Activated CD4-positive, alpha-beta T cell treated with anti-CD3 and anti-CD28 coated beads for 4 hours (primary cell): ENCODE measurements at regions not wholly inside any gene's neighbourhood (a gene's known extent, or its start where the extent isn't known, plus 50 kb on each side); places are given as distances from the start of the nearest gene placed in this dataset.
"Not testable (repeated sequence)": the region's sequence is repeated elsewhere in the genome, so short reads cannot be mapped to it uniquely, and the experiment has no call there.

Experiments
- DNase-seq, 2 donors: peaks; one replicate each; pipeline ENCODE4 v3.0.0-alpha.2; 2020

GRCh38 chr7:152501506-152501905, 65.7 kb upstream of the KMT2C start:
- no peak for DNase-seq

GRCh38 chr7:152499969-152500368, 64.2 kb upstream of the KMT2C start:
- DNase-seq: not testable (repeated sequence)

DNA sequence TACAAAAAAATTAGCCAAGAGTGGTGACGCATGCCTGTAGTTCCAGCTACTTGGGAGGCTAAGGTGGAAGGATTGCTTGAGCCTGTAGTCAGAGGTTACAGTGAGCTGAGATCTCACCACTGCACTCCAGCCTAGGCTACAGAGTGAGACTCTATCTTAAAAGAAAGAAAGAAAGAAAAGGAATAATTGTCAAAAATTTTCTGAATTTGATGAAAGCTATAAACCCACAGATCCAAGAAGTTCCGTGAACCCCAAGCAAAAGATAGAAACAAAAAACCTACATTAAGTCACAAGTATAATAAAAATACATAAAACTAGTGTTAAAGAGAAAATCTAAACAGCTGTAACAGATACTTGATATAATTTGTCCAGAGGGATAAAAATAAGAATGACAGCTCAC, 60.1 kb upstream of the KMT2C start:
- no peak for DNase-seq

DNA sequence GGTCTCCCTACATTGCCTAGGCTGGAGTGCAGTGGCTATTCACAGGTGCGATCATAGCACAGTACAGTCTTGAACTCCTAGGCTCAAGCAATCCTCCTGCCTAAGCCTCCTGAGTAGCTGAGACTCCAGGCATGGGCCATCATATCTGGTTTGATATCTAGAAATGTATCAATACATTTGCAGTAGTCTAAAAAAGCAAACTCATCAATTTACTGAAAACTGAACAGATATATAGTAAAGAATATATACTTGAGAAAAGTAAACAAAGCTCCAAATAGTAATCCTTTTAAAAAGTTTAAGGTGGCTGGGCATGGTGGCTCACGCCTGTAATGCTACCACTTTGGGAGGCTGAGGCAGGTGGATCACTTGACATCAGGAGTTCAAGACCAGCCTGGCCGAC, 57.1 kb upstream of the KMT2C start:
- DNase-seq: no peak

DNA sequence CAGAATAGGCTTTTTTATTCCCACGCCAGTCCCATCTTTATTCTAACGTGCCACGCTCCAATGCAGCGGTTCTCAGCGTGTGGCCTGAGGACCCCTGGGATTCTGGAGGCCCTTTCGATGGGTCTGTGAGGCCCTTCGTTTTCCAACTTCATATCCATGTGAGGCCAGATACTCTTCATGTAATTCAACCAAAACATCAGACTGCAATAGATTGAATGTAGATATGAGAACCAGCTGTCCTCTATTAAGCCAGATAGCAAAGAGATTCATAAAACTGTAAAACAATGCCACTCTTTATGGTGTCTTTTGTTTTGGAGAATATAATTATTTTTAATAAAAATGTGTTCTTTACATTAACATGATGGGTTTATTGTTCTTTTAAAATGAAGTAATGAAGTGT, 53.2 kb upstream of the KMT2C start:
- no peak for DNase-seq

DNA sequence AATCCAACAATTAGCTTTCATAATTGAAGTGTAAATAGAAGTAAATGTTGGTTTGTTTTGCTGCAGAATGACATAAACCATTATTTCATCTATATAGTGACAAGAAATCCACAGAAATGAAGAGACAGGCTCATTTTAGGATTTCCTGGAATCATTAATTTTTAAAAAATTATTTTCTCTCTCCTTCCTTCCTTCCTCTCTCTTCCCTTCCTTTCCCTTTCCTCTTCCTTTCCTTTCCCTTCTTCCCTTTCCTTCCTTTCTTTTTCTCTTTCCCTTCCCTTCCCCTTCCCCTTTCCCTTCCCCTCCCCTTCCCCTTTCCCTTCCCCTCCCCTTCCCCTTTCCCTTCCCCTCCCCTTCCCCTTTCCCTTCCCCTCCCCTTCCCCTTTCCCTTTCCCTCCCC, 51.2 kb upstream of the KMT2C start:
- DNase-seq: no peak

GRCh38 chr7:152485826-152486225, 50.0 kb upstream of the KMT2C start:
- no peak for DNase-seq
